WTC11 (cell line): ENCODE measurements at regions not wholly inside any gene's neighbourhood (a gene's known extent, or its start where the extent isn't known, plus 50 kb on each side); places are given as distances from the start of the nearest gene placed in this dataset.

Source experiments
- ATAC-seq: fragments of 200-7000 bp; cut with Tn5 transposase; 2 replicates; pipeline ENCODE4 v1.10.0; 2021; ENCODE audit warnings: mild to moderate bottlenecking, moderate library complexity
- CTCF ChIA-PET: fragments of 300-600 bp; sonication (Branson Sonifier 250); formaldehyde crosslinking; loops from one replicate; lab custom pipeline; 2021; ENCODE audit warnings: antibody characterized with exemption; lab: Charles Lee
- POLR2A ChIA-PET: fragments of 350-600 bp; sonication (Branson Sonifier 250); formaldehyde crosslinking; loops from one replicate; lab custom pipeline; 2021; ENCODE audit warnings: antibody characterized with exemption; lab: Charles Lee
- DNase-seq: peaks from one replicate; pipeline ENCODE4 v3.0.0; 2021; ENCODE audit warnings: low spot score
- H3K27ac Mint-ChIP-seq: 2 replicates; pipeline ENCODE4 v1.8.0; 2021; ENCODE audit warnings: mixed read lengths
- H3K27me3 Mint-ChIP-seq: 2 replicates; pipeline ENCODE4 v1.8.0; 2021; ENCODE audit warnings: low read depth, mild to moderate bottlenecking, moderate library complexity, mixed read lengths
- H3K36me3 Mint-ChIP-seq: 2 replicates; pipeline ENCODE4 v1.8.0; 2021; ENCODE audit warnings: mixed read lengths
- H3K4me1 Mint-ChIP-seq: 2 replicates; pipeline ENCODE4 v1.8.0; 2022; ENCODE audit warnings: mixed read lengths
- H3K4me3 Mint-ChIP-seq: 2 replicates; pipeline ENCODE4 v1.8.0; 2021; ENCODE audit warnings: mild to moderate bottlenecking, moderate library complexity, mixed read lengths
- H3K9me3 Mint-ChIP-seq: 2 replicates; pipeline ENCODE4 v1.8.0; 2021; ENCODE audit warnings: mixed read lengths
- CBFB ChIP-seq: sonication (generic); formaldehyde crosslinking; IDR thresholded peaks from 2 replicates; pipeline ENCODE4 v1.8.1; 2022; ENCODE audit warnings: mild to moderate bottlenecking, low read depth, missing genetic modification reagents
- CREM ChIP-seq: sonication (generic); formaldehyde crosslinking; IDR thresholded peaks from 2 replicates; pipeline ENCODE4 v1.8.1; 2022; ENCODE audit warnings: mild to moderate bottlenecking, missing genetic modification reagents, moderate library complexity
- CTCF ChIP-seq: fragments of 200-600 bp; IDR thresholded peaks from 2 replicates; pipeline ENCODE4 v1.8.0; 2022; ENCODE audit warnings: antibody characterized with exemption
- E2F4 ChIP-seq: sonication (generic); formaldehyde crosslinking; IDR thresholded peaks from 2 replicates; pipeline ENCODE4 v1.8.1; 2022; ENCODE audit warnings: low read depth, mild to moderate bottlenecking, moderate library complexity, missing genetic modification reagents, borderline replicate concordance
- FOXK1 ChIP-seq: sonication (generic); formaldehyde crosslinking; IDR thresholded peaks from 2 replicates; pipeline ENCODE4 v1.8.0; 2022; ENCODE audit warnings: mild to moderate bottlenecking, moderate library complexity, missing genetic modification reagents
- HMGA2 ChIP-seq: fragments of 250-450 bp; sonication (Bioruptor Pico); IDR thresholded peaks from 2 replicates; pipeline ENCODE4 v1.4.0; 2021; ENCODE audit warnings: mild to moderate bottlenecking, moderate library complexity
- MXD4 ChIP-seq: fragments of 250-450 bp; sonication (Bioruptor Pico); IDR thresholded peaks from 2 replicates; pipeline ENCODE4 v1.8.0; 2021; ENCODE audit warnings: mild to moderate bottlenecking, moderate library complexity, borderline replicate concordance
- MYBL2 ChIP-seq: sonication (generic); formaldehyde crosslinking; IDR thresholded peaks from 2 replicates; pipeline ENCODE4 v1.8.1; 2023; ENCODE audit warnings: mild to moderate bottlenecking, moderate library complexity, missing genetic modification reagents
- NR2C2 ChIP-seq: sonication (generic); formaldehyde crosslinking; IDR thresholded peaks from 2 replicates; pipeline ENCODE4 v1.8.0; 2022; ENCODE audit warnings: mild to moderate bottlenecking, missing genetic modification reagents
- SP1 ChIP-seq: sonication (generic); formaldehyde crosslinking; conservative IDR thresholded peaks from 2 replicates; pipeline ENCODE4 v1.8.1; 2022; ENCODE audit warnings: missing genetic modification reagents
- TCF7 ChIP-seq: sonication (generic); formaldehyde crosslinking; IDR thresholded peaks from 2 replicates; pipeline ENCODE4 v1.8.0; 2022; ENCODE audit warnings: mild to moderate bottlenecking, low read depth, missing genetic modification reagents, moderate library complexity
- TEAD4 ChIP-seq: sonication (generic); formaldehyde crosslinking; IDR thresholded peaks from 2 replicates; pipeline ENCODE4 v1.8.0; 2022; ENCODE audit warnings: mild to moderate bottlenecking, missing genetic modification reagents
- USF2 ChIP-seq: sonication (generic); formaldehyde crosslinking; IDR thresholded peaks from 2 replicates; pipeline ENCODE4 v1.8.1; 2023; ENCODE audit warnings: mild to moderate bottlenecking, missing genetic modification reagents, moderate library complexity
- ZNF317 ChIP-seq: sonication (generic); formaldehyde crosslinking; IDR thresholded peaks from 2 replicates; pipeline ENCODE4 v1.8.1; 2023; ENCODE audit warnings: low read depth, mild to moderate bottlenecking, moderate library complexity, missing genetic modification reagents, borderline replicate concordance
- ZNF423 ChIP-seq: fragments of 250-450 bp; sonication (Bioruptor Pico); IDR thresholded peaks from 2 replicates; pipeline ENCODE4 v2.1.2; 2022; ENCODE audit warnings: mild to moderate bottlenecking, moderate library complexity
- ZNF671 ChIP-seq: fragments of 250-450 bp; sonication (Bioruptor Pico); IDR thresholded peaks from 2 replicates; pipeline ENCODE4 v1.8.0; 2021; ENCODE audit warnings: mild to moderate bottlenecking
- TF ChIP-seq, protein P1 (sequence below): fragments of 250-450 bp; sonication (Bioruptor Pico); IDR thresholded peaks from 2 replicates; pipeline ENCODE4 v1.9.0; 2021; ENCODE audit warnings: mild to moderate bottlenecking
- TF ChIP-seq, protein P2 (sequence below): sonication (generic); formaldehyde crosslinking; IDR thresholded peaks from 2 replicates; pipeline ENCODE4 v1.8.0; 2022; ENCODE audit warnings: mild to moderate bottlenecking, missing genetic modification reagents
- TF ChIP-seq, protein P3 (sequence below): fragments of 250-450 bp; sonication (Bioruptor Pico); IDR thresholded peaks from 2 replicates; pipeline ENCODE4 v1.9.0; 2021; ENCODE audit warnings: mild to moderate bottlenecking
- TF ChIP-seq, protein P4 (sequence below): sonication (generic); formaldehyde crosslinking; IDR thresholded peaks from 2 replicates; pipeline ENCODE4 v1.8.1; 2022; ENCODE audit warnings: low read depth, missing genetic modification reagents, borderline replicate concordance
- TF ChIP-seq, protein P5 (sequence below): fragments of 250-450 bp; sonication (Bioruptor Pico); IDR thresholded peaks from 2 replicates; pipeline ENCODE4 v2.1.2; 2022; ENCODE audit warnings: mild to moderate bottlenecking, moderate library complexity

- Mint-ChIP-seq H3K4me1 (no peaks in the 10 kb centered on the region), H3K36me3 (no peaks in the 10 kb centered on the region), H3K27ac (no peak overlapping the region), H3K9me3 (no peaks in the 10 kb centered on the region), H3K27me3 (no peaks in the 10 kb centered on the region; the same call in 1 of the 2 replicates), H3K4me3 (no peak overlapping the region)
- TF ChIP-seq, protein P1, sequence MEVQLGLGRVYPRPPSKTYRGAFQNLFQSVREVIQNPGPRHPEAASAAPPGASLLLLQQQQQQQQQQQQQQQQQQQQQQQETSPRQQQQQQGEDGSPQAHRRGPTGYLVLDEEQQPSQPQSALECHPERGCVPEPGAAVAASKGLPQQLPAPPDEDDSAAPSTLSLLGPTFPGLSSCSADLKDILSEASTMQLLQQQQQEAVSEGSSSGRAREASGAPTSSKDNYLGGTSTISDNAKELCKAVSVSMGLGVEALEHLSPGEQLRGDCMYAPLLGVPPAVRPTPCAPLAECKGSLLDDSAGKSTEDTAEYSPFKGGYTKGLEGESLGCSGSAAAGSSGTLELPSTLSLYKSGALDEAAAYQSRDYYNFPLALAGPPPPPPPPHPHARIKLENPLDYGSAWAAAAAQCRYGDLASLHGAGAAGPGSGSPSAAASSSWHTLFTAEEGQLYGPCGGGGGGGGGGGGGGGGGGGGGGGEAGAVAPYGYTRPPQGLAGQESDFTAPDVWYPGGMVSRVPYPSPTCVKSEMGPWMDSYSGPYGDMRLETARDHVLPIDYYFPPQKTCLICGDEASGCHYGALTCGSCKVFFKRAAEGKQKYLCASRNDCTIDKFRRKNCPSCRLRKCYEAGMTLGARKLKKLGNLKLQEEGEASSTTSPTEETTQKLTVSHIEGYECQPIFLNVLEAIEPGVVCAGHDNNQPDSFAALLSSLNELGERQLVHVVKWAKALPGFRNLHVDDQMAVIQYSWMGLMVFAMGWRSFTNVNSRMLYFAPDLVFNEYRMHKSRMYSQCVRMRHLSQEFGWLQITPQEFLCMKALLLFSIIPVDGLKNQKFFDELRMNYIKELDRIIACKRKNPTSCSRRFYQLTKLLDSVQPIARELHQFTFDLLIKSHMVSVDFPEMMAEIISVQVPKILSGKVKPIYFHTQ (CRISPR knock-in tag) = no peak
- TF ChIP-seq MYBL2 (CRISPR knock-in tag) (no peak), CTCF (no peak)
- ATAC-seq (no peak), DNase-seq (no peak)
- CTCF ChIA-PET = interaction anchor here (1.2 kb wide), 1 partner anchor 9 kb away, joined by 3 read pairs; no protein-coding TSS in a partner anchor
- POLR2A ChIA-PET = no interaction called here
Observed at GRCh38 chr16:55039511-55039910, 108.8 kb downstream of the IRX5 start.

DNA sequence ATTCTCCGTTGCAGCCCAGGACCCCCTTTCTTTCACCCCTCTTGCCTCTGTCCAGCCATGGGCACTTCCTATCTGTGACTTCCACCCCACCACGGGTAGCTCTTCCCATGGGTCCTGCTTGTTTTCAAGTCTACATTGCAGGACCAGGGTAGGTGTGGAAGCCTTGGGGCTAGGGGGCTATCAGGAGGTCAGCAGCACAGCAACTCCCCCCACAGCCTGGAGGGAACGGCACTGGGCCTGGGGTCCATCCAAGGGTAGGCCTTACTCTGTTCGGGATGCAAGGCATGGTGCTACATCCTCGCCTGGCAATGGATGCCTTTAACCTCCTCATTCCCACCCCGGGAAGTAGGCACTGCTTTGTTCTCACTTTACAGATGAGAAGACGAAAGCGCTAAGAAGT, 109.3 kb downstream of the IRX5 start:
- POLR2A ChIA-PET = no interaction called here
- Mint-ChIP-seq H3K4me3 (no peak overlapping the region), H3K27me3 (no peaks in the 10 kb centered on the region; the same call in 1 of the 2 replicates), H3K9me3 (no peaks in the 10 kb centered on the region), H3K27ac (no peak overlapping the region), H3K4me1 (no peaks in the 10 kb centered on the region), H3K36me3 (no peaks in the 10 kb centered on the region)
- no peak for DNase-seq
- no peak for ATAC-seq
- CTCF ChIA-PET = interaction anchor here (1.2 kb wide), 1 partner anchor 9 kb away, joined by 3 read pairs; no protein-coding TSS in a partner anchor
- no peak for TF ChIP-seq MXD4 (CRISPR knock-in tag)
- no peak for TF ChIP-seq CREM (CRISPR knock-in tag)
- TF ChIP-seq, protein P2, sequence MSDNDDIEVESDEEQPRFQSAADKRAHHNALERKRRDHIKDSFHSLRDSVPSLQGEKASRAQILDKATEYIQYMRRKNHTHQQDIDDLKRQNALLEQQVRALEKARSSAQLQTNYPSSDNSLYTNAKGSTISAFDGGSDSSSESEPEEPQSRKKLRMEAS (CRISPR knock-in tag) = no peak
- no peak for TF ChIP-seq NR2C2 (CRISPR knock-in tag)
- TF ChIP-seq FOXK1 (CRISPR knock-in tag) = no peak
- TF ChIP-seq, protein P3, sequence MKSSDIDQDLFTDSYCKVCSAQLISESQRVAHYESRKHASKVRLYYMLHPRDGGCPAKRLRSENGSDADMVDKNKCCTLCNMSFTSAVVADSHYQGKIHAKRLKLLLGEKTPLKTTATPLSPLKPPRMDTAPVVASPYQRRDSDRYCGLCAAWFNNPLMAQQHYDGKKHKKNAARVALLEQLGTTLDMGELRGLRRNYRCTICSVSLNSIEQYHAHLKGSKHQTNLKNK (CRISPR knock-in tag) = no peak
- no peak for TF ChIP-seq E2F4
- no peak for TF ChIP-seq CBFB (CRISPR knock-in tag)
- TF ChIP-seq HMGA2 (CRISPR knock-in tag) = no peak
- no peak for TF ChIP-seq ZNF317 (CRISPR knock-in tag)
- TF ChIP-seq, protein P4, sequence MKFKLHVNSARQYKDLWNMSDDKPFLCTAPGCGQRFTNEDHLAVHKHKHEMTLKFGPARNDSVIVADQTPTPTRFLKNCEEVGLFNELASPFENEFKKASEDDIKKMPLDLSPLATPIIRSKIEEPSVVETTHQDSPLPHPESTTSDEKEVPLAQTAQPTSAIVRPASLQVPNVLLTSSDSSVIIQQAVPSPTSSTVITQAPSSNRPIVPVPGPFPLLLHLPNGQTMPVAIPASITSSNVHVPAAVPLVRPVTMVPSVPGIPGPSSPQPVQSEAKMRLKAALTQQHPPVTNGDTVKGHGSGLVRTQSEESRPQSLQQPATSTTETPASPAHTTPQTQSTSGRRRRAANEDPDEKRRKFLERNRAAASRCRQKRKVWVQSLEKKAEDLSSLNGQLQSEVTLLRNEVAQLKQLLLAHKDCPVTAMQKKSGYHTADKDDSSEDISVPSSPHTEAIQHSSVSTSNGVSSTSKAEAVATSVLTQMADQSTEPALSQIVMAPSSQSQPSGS (CRISPR knock-in tag) = no peak
- no peak for TF ChIP-seq SP1 (CRISPR knock-in tag)
- no peak for TF ChIP-seq TCF7 (CRISPR knock-in tag)
- TF ChIP-seq USF2 = no peak
- TF ChIP-seq TEAD4 (CRISPR knock-in tag) = no peak
- TF ChIP-seq ZNF671 (CRISPR knock-in tag) = no peak
- TF ChIP-seq, protein P5, sequence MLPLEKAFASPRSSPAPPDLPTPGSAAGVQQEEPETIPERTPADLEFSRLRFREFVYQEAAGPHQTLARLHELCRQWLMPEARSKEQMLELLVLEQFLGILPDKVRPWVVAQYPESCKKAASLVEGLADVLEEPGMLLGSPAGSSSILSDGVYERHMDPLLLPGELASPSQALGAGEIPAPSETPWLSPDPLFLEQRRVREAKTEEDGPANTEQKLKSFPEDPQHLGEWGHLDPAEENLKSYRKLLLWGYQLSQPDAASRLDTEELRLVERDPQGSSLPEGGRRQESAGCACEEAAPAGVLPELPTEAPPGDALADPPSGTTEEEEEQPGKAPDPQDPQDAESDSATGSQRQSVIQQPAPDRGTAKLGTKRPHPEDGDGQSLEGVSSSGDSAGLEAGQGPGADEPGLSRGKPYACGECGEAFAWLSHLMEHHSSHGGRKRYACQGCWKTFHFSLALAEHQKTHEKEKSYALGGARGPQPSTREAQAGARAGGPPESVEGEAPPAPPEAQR (CRISPR knock-in tag) = no peak
- no peak for TF ChIP-seq ZNF423 (CRISPR knock-in tag)
